DND-41 (cell line): ENCODE measurements at regions not wholly inside any gene's neighbourhood (a gene's known extent, or its start where the extent isn't known, plus 50 kb on each side); places are given as distances from the start of the nearest gene placed in this dataset.

Source experiments
- CTCF ChIP-seq: IDR thresholded peaks from 2 replicates; pipeline ENCODE4 v1.5.1; 2012; ENCODE audit warnings: borderline replicate concordance, low read length, moderate library complexity, mild to moderate bottlenecking; ENCODE audit not compliant: poor library complexity, severe bottlenecking; ENCODE audit errors: extremely low read depth
- EZH2 ChIP-seq: IDR thresholded peaks from 3 replicates; pipeline ENCODE4 v1.6.1; 2012; ENCODE audit warnings: borderline replicate concordance, low read depth, mild to moderate bottlenecking, moderate library complexity, low read length, inconsistent platforms; ENCODE audit not compliant: severe bottlenecking

- TF ChIP-seq CTCF (peak; percentile 88), EZH2 (no peak)
Measured at GRCh38 chr2:198296665-198297308, 492.4 kb downstream of the PLCL1 start.
